Body of pancreas (tissue), 4 donors: ENCODE measurements at regions not wholly inside any gene's neighbourhood (a gene's known extent, or its start where the extent isn't known, plus 50 kb on each side); places are given as distances from the start of the nearest gene placed in this dataset.

ENCODE experiments used
- CTCF ChIP-seq, 7 experiments: fragments of 450-650 bp in 4 of 7; fragments of 200-600 bp in 3 of 7; sonication (generic) in 3 of 7; IDR thresholded peaks; one replicate each; pipeline ENCODE4 v1.5.1; 2016 to 2019; ENCODE audit warnings: antibody characterized with exemption in 7 of 7
- POLR2A ChIP-seq, 3 donors: fragments of 450-650 bp; IDR thresholded peaks; one replicate each; pipeline ENCODE4 v1.6.1; 2016; ENCODE audit warnings: antibody characterized with exemption in 3 of 3, mild to moderate bottlenecking in 2 of 3

- no peak for TF ChIP-seq CTCF (IDR thresholded peaks at IDR 0.05)
- TF ChIP-seq POLR2A (IDR thresholded peaks at IDR 0.05): no peak
Measured at GRCh38 chr7:128178611-128179010, 62.5 kb upstream of the LEP start.
